H1 (cell line): ENCODE measurements at regions not wholly inside any gene's neighbourhood (a gene's known extent, or its start where the extent isn't known, plus 50 kb on each side); places are given as distances from the start of the nearest gene placed in this dataset.

Experiments
- CTCF ChIA-PET: fragments of 300-600 bp; sonication (Branson Sonifier 250); formaldehyde crosslinking; loops from one replicate; lab custom pipeline; 2021; ENCODE audit not compliant: partially characterized antibody; lab: Charles Lee
- POLR2A ChIA-PET: fragments of 300-600 bp; sonication (Branson Sonifier 250); formaldehyde crosslinking; loops from one replicate; lab custom pipeline; 2021; ENCODE audit warnings: inconsistent platforms; ENCODE audit not compliant: partially characterized antibody; lab: Charles Lee
- DNase-seq, 2 experiments: peaks; one replicate each; pipeline versions ENCODE4 v3.0.0 to v3.0.0-alpha.2; 2010 to 2022; ENCODE audit warnings: low spot score in 2 of 2, low read depth in 1 of 2, mixed read lengths in 1 of 2
- FAIRE-seq: peaks from 2 replicates; lab custom pipeline; 2011; peaks lifted over from hg19 to GRCh38; lab: Jason Lieb, UNC
- H2AFZ ChIP-seq: 2 replicates; pipeline ENCODE4 v1.8.1; 2012; ENCODE audit warnings: low read length, inconsistent platforms
- H2AK5ac ChIP-seq: 2 replicates; pipeline ENCODE4 v1.6.1; 2013; ENCODE audit warnings: low read depth, low read length
- H2BK120ac ChIP-seq: replicated peaks from 2 replicates; pipeline ENCODE3; 2013; ENCODE audit warnings: low read depth, low read length, inconsistent platforms
- H2BK12ac ChIP-seq: 2 replicates; pipeline ENCODE4 v1.6.1; 2013; ENCODE audit warnings: low read depth, low read length
- H2BK15ac ChIP-seq: 2 replicates; pipeline ENCODE4 v1.6.1; 2013; ENCODE audit warnings: low read length
- H2BK20ac ChIP-seq: 2 replicates; pipeline ENCODE4 v1.6.1; 2013; ENCODE audit warnings: low read length
- H2BK5ac ChIP-seq: 2 replicates; pipeline ENCODE4 v1.6.1; 2013; ENCODE audit warnings: low read depth, low read length
- H3K14ac ChIP-seq: 2 replicates; pipeline ENCODE4 v1.6.1; 2013; ENCODE audit warnings: inconsistent platforms; ENCODE audit not compliant: insufficient read length
- H3K18ac ChIP-seq: 2 replicates; pipeline ENCODE4 v1.6.1; 2013; ENCODE audit warnings: low read length; ENCODE audit errors: extremely low read depth
- H3K23ac ChIP-seq: 2 replicates; pipeline ENCODE4 v1.6.1; 2013; ENCODE audit warnings: inconsistent platforms; ENCODE audit not compliant: insufficient read length
- H3K23me2 ChIP-seq: 2 replicates; pipeline ENCODE4 v1.6.1; 2013; ENCODE audit warnings: low read depth, low read length
- H3K27ac ChIP-seq: 2 replicates; pipeline ENCODE4 v1.6.1; 2011; ENCODE audit warnings: low read depth, low read length, inconsistent platforms
- H3K27me3 ChIP-seq, 4 experiments: replicated peaks in 1 of 4; 1 replicate in 1 of 4; 2 replicates in 3 of 4; pipeline versions ENCODE4 v1.6.1 to v1.8.1; 2011 to 2013; ENCODE audit warnings: low read length in 3 of 4, mild to moderate bottlenecking in 3 of 4, inconsistent platforms in 2 of 4, mixed read lengths in 2 of 4, moderate library complexity in 1 of 4; ENCODE audit not compliant: control insufficient read depth in 3 of 4, insufficient read depth in 3 of 4; ENCODE audit errors: extremely low read depth in 1 of 4
- H3K36me3 ChIP-seq, 4 experiments: 2 replicates each; pipeline versions ENCODE4 v1.6.1 to v1.8.1; 2011 to 2013; ENCODE audit warnings: mild to moderate bottlenecking in 4 of 4, low read length in 3 of 4, moderate library complexity in 2 of 4, control low read depth in 1 of 4, inconsistent platforms in 1 of 4; ENCODE audit not compliant: insufficient read depth in 4 of 4, control insufficient read depth in 2 of 4
- H3K4ac ChIP-seq: replicated peaks from 2 replicates; pipeline ENCODE3; 2013; ENCODE audit warnings: low read length, low read depth, mixed read lengths, inconsistent platforms; ENCODE audit not compliant: insufficient read length
- H3K4me1 ChIP-seq, 4 experiments: replicated peaks in 1 of 4; 1 replicate in 1 of 4; 2 replicates in 3 of 4; pipeline versions ENCODE4 v1.6.1 to v1.8.1; 2011 to 2013; ENCODE audit warnings: low read length in 3 of 4, inconsistent platforms in 2 of 4, mixed read lengths in 1 of 4; ENCODE audit not compliant: insufficient read depth in 4 of 4, control insufficient read depth in 3 of 4
- H3K4me2 ChIP-seq, 2 experiments: 2 replicates each; pipeline versions ENCODE4 v1.6.1 to v1.8.1; 2011 to 2013; ENCODE audit warnings: low read depth in 2 of 2, low read length in 2 of 2, control low read depth in 1 of 2, inconsistent platforms in 1 of 2, mild to moderate bottlenecking in 1 of 2; ENCODE audit not compliant: insufficient read depth in 1 of 2
- H3K4me3 ChIP-seq, 4 experiments: fragments of 200-600, 300-600 bp in 1 of 4; sonication (generic), shearing (Covaris generic), sonication (Bioruptor Twin) in 1 of 4; 2 replicates each; pipeline versions ENCODE4 v1.5.1 to v1.8.1; 2011 to 2016; ENCODE audit warnings: low read length in 4 of 4, low read depth in 3 of 4, control low read depth in 2 of 4, inconsistent platforms in 2 of 4, mild to moderate bottlenecking in 2 of 4, mixed read lengths in 1 of 4, moderate library complexity in 1 of 4; ENCODE audit not compliant: insufficient read depth in 2 of 4; ENCODE audit errors: extremely low read depth in 1 of 4
- H3K56ac ChIP-seq: replicated peaks from 2 replicates; pipeline ENCODE3; 2013; ENCODE audit warnings: low read depth, mild to moderate bottlenecking, mixed read lengths, low read length, inconsistent platforms; ENCODE audit not compliant: insufficient read length
- H3K79me1 ChIP-seq: 2 replicates; pipeline ENCODE4 v1.6.1; 2013; ENCODE audit warnings: low read depth, low read length, control low read depth
- H3K79me2 ChIP-seq, 2 experiments: 2 replicates each; pipeline versions ENCODE4 v1.6.1 to v1.8.1; 2012 to 2013; ENCODE audit warnings: low read length in 2 of 2, mild to moderate bottlenecking in 2 of 2, inconsistent platforms in 1 of 2; ENCODE audit not compliant: insufficient read depth in 2 of 2, control insufficient read depth in 1 of 2
- H3K9ac ChIP-seq, 4 experiments: replicated peaks in 1 of 4; 1 replicate in 1 of 4; 2 replicates in 3 of 4; pipeline versions ENCODE4 v1.6.1 to v1.8.1; 2011 to 2013; ENCODE audit warnings: low read depth in 3 of 4, low read length in 3 of 4, control low read depth in 2 of 4, mild to moderate bottlenecking in 2 of 4, moderate library complexity in 2 of 4, inconsistent platforms in 1 of 4; ENCODE audit errors: extremely low read depth in 1 of 4
- H3K9me3 ChIP-seq, 2 experiments: 2 replicates each; pipeline versions ENCODE4 v1.6.1 to v1.8.1; 2012 to 2013; ENCODE audit warnings: mild to moderate bottlenecking in 2 of 2, moderate library complexity in 2 of 2, control low read depth in 1 of 2, inconsistent platforms in 1 of 2, low read depth in 1 of 2, low read length in 1 of 2, mixed read lengths in 1 of 2; ENCODE audit not compliant: insufficient read depth in 2 of 2
- H4K20me1 ChIP-seq, 2 experiments: replicated peaks in 1 of 2; 2 replicates each; pipeline versions ENCODE3 to v1.8.1; 2011 to 2013; ENCODE audit warnings: inconsistent platforms in 2 of 2, low read length in 2 of 2, mild to moderate bottlenecking in 1 of 2; ENCODE audit not compliant: insufficient read depth in 2 of 2, control insufficient read depth in 1 of 2
- H4K5ac ChIP-seq: 2 replicates; pipeline ENCODE4 v1.6.1; 2013; ENCODE audit warnings: low read length, low read depth, mixed read lengths, inconsistent platforms; ENCODE audit not compliant: insufficient read length
- H4K8ac ChIP-seq: 2 replicates; pipeline ENCODE4 v1.8.0; 2013; ENCODE audit warnings: mild to moderate bottlenecking, moderate library complexity, low read length, inconsistent platforms; ENCODE audit not compliant: insufficient read depth; ENCODE audit errors: extremely low read depth
- H4K91ac ChIP-seq: replicated peaks from 2 replicates; pipeline ENCODE3; 2013; ENCODE audit warnings: low read length, mixed read lengths, inconsistent platforms; ENCODE audit not compliant: insufficient read length
- BRCA1 ChIP-seq: IDR thresholded peaks from 2 replicates; pipeline ENCODE4 v1.6.1; 2012; ENCODE audit warnings: low read depth, low read length, improper control_type of control experiment
- HDAC6 ChIP-seq: IDR thresholded peaks from one replicate; pipeline ENCODE4 v1.7.1; 2012; ENCODE audit warnings: low read depth, mild to moderate bottlenecking, inconsistent platforms, low read length, moderate library complexity
- KDM1A ChIP-seq: fragments of 200-600, 300-600 bp; sonication (generic); IDR thresholded peaks from 2 replicates; pipeline ENCODE4 v1.7.1; 2016; ENCODE audit warnings: mild to moderate bottlenecking, low read length, borderline replicate concordance
- POLR2A ChIP-seq, 2 experiments: IDR thresholded peaks; 1 replicate in 1 of 2; 2 replicates in 1 of 2; pipeline ENCODE4 v1.6.1; 2011; ENCODE audit warnings: low read depth in 2 of 2, low read length in 2 of 2, mild to moderate bottlenecking in 2 of 2; ENCODE audit errors: control extremely low read depth in 1 of 2
- SAP30 ChIP-seq: fragments of 300-600 bp; sonication (generic); IDR thresholded peaks from 2 replicates; pipeline ENCODE4 v1.7.1; 2012; ENCODE audit warnings: low read length, moderate library complexity, mild to moderate bottlenecking, inconsistent platforms; ENCODE audit not compliant: insufficient read depth, insufficient replicate concordance
- TEAD4 ChIP-seq: IDR thresholded peaks from 2 replicates; pipeline ENCODE4 v1.6.1; 2012; ENCODE audit warnings: low read depth, low read length, inconsistent platforms, mixed read lengths
- WGBS, 2 experiments: shearing (Covaris generic) in 1 of 2; methylation state at CpG; one replicate each; pipeline versions ENCODE4 v1.1.6 to v1.1.7; 2013 to 2015; ENCODE audit warnings: low lambda C conversion rate in 2 of 2, mixed read lengths in 2 of 2, inconsistent platforms in 1 of 2, low coverage in 1 of 2, missing lambda C conversion rate in 1 of 2; ENCODE audit not compliant: insufficient replicate concordance in 2 of 2, insufficient coverage in 1 of 2, insufficient read length in 1 of 2; ENCODE audit errors: extremely low coverage in 1 of 2, missing lambda C conversion rate in 1 of 2; 5-methylcytosine and 5-hydroxymethylcytosine counted together

- Histone ChIP-seq H3K9ac (no peak overlapping the region), H3K4ac (no peak overlapping the region), H3K4me2 (no peak overlapping the region), H3K27ac (no peak overlapping the region), H2BK120ac (no peak overlapping the region), H2BK20ac (no peak overlapping the region), H2AK5ac (no peak overlapping the region), H2BK5ac (no peak overlapping the region), H3K23ac (no peak overlapping the region), H4K8ac (no peak overlapping the region; the same call in 1 of the 2 replicates), H3K56ac (no peak overlapping the region), H4K5ac (no peak overlapping the region), H3K36me3 (no peaks in the 10 kb centered on the region), H3K79me2 (peaks cover 0 to 16% of the 10 kb centered on the region in 2 experiments; a peak in 2 of 4 replicates), H3K14ac (no peak overlapping the region), H3K4me3 (no peak overlapping the region), H2BK12ac (no peak overlapping the region), H3K27me3 (no peaks in the 10 kb centered on the region), H2AFZ (no peak overlapping the region), H3K9me3 (no peaks in the 10 kb centered on the region), H3K23me2 (no peaks in the 10 kb centered on the region; the same call in 1 of the 2 replicates), H4K91ac (no peak overlapping the region), H3K79me1 (no peaks in the 10 kb centered on the region; the same call in 1 of the 2 replicates), H2BK15ac (no peak overlapping the region), H4K20me1 (no peaks in the 10 kb centered on the region), H3K18ac (no peak overlapping the region), H3K4me1 (peaks cover 0 to 7% (median 2%) of the 10 kb centered on the region in 4 experiments; a peak in 3 of 7 replicates)
- no peak for TF ChIP-seq KDM1A
- TF ChIP-seq HDAC6: no peak
- TF ChIP-seq TEAD4: no peak
- no peak for TF ChIP-seq POLR2A (IDR thresholded peaks at IDR 0.05; ENCODE audit: control extremely low read depth in 1 of 2, low read depth in 2 of 2, low read length in 2 of 2)
- no peak for TF ChIP-seq BRCA1
- no peak for TF ChIP-seq SAP30
- ChIA-PET POLR2A (interaction anchor here (0.9 kb wide), 1 partner anchor 44 kb away, joined by 3 read pairs; no protein-coding TSS in a partner anchor), CTCF (interaction anchor here (0.5 to 1.4 kb wide), 3 partner anchors 14 to 97 kb away, joined by 3 read pairs; no protein-coding TSS in a partner anchor)
- DNase-seq (no peak), FAIRE-seq (no peak)
- WGBS, 2 experiments: 0 to 95% methylated on average over 2 to 3 of the region's 5 CpGs
These were observed 390.1 kb upstream of the RGS6 start for GRCh38 chr14:71541973-71542690.
